Stomach (tissue), 4 donors: ENCODE measurements at regions not wholly inside any gene's neighbourhood (a gene's known extent, or its start where the extent isn't known, plus 50 kb on each side); places are given as distances from the start of the nearest gene placed in this dataset.

Experiments used
- POLR2A ChIP-seq, 4 donors: fragments of 450-650 bp; IDR thresholded peaks; one replicate each; pipeline ENCODE4 v1.6.1; 2016; ENCODE audit warnings: antibody characterized with exemption in 4 of 4, control low read depth in 2 of 4, mild to moderate bottlenecking in 1 of 4, moderate library complexity in 1 of 4
- TF ChIP-seq, protein P1 (sequence below), 7 experiments: fragments of 450-650 bp in 4 of 7; fragments of 200-600 bp in 3 of 7; sonication (generic) in 3 of 7; IDR thresholded peaks; one replicate each; pipeline ENCODE4 v1.5.1; 2016 to 2019; ENCODE audit warnings: antibody characterized with exemption in 7 of 7, control low read depth in 2 of 7, mild to moderate bottlenecking in 1 of 7

DNA sequence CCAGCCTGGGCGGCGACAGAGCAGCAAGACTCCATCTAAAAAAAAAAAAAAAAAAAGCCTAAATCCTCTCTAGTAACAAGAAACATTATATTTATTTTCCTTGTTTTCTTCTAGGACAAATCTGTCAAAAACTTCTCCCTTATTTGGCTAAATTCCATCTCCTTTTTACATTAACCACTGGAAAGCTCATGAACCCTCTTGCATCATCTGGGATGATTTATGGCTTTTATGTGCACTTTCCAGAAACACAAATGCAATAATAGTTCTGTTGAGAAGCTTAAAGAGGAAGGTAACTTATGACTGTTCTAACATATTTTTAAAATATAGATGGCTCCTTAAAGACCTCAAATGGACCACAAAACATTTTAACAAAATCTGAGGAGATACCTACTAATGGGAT lies 526.1 kb upstream of the SPTLC3 start:
- TF ChIP-seq, protein P1, sequence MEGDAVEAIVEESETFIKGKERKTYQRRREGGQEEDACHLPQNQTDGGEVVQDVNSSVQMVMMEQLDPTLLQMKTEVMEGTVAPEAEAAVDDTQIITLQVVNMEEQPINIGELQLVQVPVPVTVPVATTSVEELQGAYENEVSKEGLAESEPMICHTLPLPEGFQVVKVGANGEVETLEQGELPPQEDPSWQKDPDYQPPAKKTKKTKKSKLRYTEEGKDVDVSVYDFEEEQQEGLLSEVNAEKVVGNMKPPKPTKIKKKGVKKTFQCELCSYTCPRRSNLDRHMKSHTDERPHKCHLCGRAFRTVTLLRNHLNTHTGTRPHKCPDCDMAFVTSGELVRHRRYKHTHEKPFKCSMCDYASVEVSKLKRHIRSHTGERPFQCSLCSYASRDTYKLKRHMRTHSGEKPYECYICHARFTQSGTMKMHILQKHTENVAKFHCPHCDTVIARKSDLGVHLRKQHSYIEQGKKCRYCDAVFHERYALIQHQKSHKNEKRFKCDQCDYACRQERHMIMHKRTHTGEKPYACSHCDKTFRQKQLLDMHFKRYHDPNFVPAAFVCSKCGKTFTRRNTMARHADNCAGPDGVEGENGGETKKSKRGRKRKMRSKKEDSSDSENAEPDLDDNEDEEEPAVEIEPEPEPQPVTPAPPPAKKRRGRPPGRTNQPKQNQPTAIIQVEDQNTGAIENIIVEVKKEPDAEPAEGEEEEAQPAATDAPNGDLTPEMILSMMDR (IDR thresholded peaks at IDR 0.05): no peak
- TF ChIP-seq POLR2A (IDR thresholded peaks at IDR 0.05): no peak
